Breast epithelium (tissue), 4 donors: ENCODE measurements at regions not wholly inside any gene's neighbourhood (a gene's known extent, or its start where the extent isn't known, plus 50 kb on each side); places are given as distances from the start of the nearest gene placed in this dataset.

ENCODE experiments used
- DNase-seq, 2 donors: peaks; one replicate each; pipeline ENCODE4 v3.0.0-alpha.2; 2019; ENCODE audit warnings: low spot score in 2 of 2
- H3K27ac ChIP-seq, 2 donors: fragments of 200-600 bp; sonication (generic) in 1 of 2; one replicate each; pipeline ENCODE4 v1.5.1; 2016 to 2019; ENCODE audit warnings: mild to moderate bottlenecking in 1 of 2
- H3K27me3 ChIP-seq, 2 donors: fragments of 200-600 bp; sonication (generic) in 1 of 2; one replicate each; pipeline versions ENCODE4 v1.5.1 to v1.6.0; 2017 to 2019; ENCODE audit warnings: control low read depth in 1 of 2, mild to moderate bottlenecking in 1 of 2
- H3K36me3 ChIP-seq: fragments of 200-600 bp; one replicate; pipeline ENCODE4 v1.5.1; 2019
- H3K4me1 ChIP-seq, 2 donors: fragments of 200-600 bp; sonication (generic); one replicate each; pipeline ENCODE4 v1.5.1; 2016 to 2019; ENCODE audit warnings: control low read depth in 1 of 2
- H3K4me3 ChIP-seq, 3 donors: fragments of 200-600 bp; sonication (generic); 1 replicate in 2 of 3; 2 replicates in 1 of 3; pipeline ENCODE4 v1.5.1; 2016 to 2019; ENCODE audit warnings: mild to moderate bottlenecking in 3 of 3, moderate library complexity in 2 of 3
- H3K9me3 ChIP-seq, 2 donors: fragments of 200-600 bp; sonication (generic) in 1 of 2; one replicate each; pipeline ENCODE4 v1.5.1; 2016 to 2019; ENCODE audit warnings: control low read depth in 1 of 2
- CTCF ChIP-seq, 3 donors: fragments of 450-650 bp; IDR thresholded peaks; one replicate each; pipeline ENCODE4 v1.5.1; 2016 to 2017; ENCODE audit warnings: antibody characterized with exemption in 3 of 3, mild to moderate bottlenecking in 3 of 3, moderate library complexity in 3 of 3
- POLR2A ChIP-seq: fragments of 450-650 bp; IDR thresholded peaks from one replicate; pipeline ENCODE4 v1.6.1; 2016; ENCODE audit warnings: antibody characterized with exemption, mild to moderate bottlenecking, moderate library complexity
- POLR2AphosphoS5 ChIP-seq, 3 donors: sonication (generic); formaldehyde crosslinking; IDR thresholded peaks; one replicate each; pipeline ENCODE4 v1.6.1; 2017; ENCODE audit warnings: antibody characterized with exemption in 3 of 3
- intact Hi-C: fragments of 100-400 bp; cut with DNase I; formaldehyde crosslinking; loops from one replicate; pipeline ENCODE4 v1.15.1; 2023; ENCODE audit warnings: low total_unique reads

GRCh38 chr11:25742800-25743199 is 589.1 kb upstream of the ANO3 start:
- intact Hi-C loops, result no loop called here
- H3K27me3 ChIP-seq, result no peaks in the 10 kb centered on the region
- TF ChIP-seq POLR2A, result no peak
- no peak for TF ChIP-seq POLR2AphosphoS5 (IDR thresholded peaks at IDR 0.05)
- TF ChIP-seq CTCF (IDR thresholded peaks at IDR 0.05), result no peak

GRCh38 chr11:25755381-25755780 is 576.5 kb upstream of the ANO3 start:
- TF ChIP-seq CTCF (IDR thresholded peaks at IDR 0.05) (no peak), POLR2A (no peak), POLR2AphosphoS5 (IDR thresholded peaks at IDR 0.05) (no peak)
- no peaks in the 10 kb centered on the region for H3K4me1 ChIP-seq
- H3K4me3 ChIP-seq, result no peak overlapping the region
- no peak overlapping the region for H3K27ac ChIP-seq
- H3K9me3 ChIP-seq, result peaks cover 0 to 6% of the 10 kb centered on the region in 2 donors
- H3K36me3 ChIP-seq, result no peaks in the 10 kb centered on the region
- intact Hi-C loops, result no loop called here
- DNase-seq, result no peak
- H3K27me3 ChIP-seq, result no peaks in the 10 kb centered on the region

More at GRCh38 chr11:25742800-25743199, 589.1 kb upstream of the ANO3 start:
- Histone ChIP-seq H3K4me1 (no peaks in the 10 kb centered on the region), H3K9me3 (no peaks in the 10 kb centered on the region), H3K27ac (no peak overlapping the region), H3K4me3 (no peak overlapping the region), H3K36me3 (no peaks in the 10 kb centered on the region)
- no peak for DNase-seq

GRCh38 chr11:25755918-25756584 is 575.9 kb upstream of the ANO3 start:
- H3K4me1 ChIP-seq, result no peaks in the 10 kb centered on the region
- H3K27me3 ChIP-seq, result no peaks in the 10 kb centered on the region
- TF ChIP-seq CTCF (IDR thresholded peaks at IDR 0.05) (no peak), POLR2A (no peak), POLR2AphosphoS5 (IDR thresholded peaks at IDR 0.05) (no peak)
- H3K4me3 ChIP-seq, result no peak overlapping the region
- no peak overlapping the region for H3K27ac ChIP-seq
- peaks cover 0 to 6% of the 10 kb centered on the region in 2 donors for H3K9me3 ChIP-seq
- H3K36me3 ChIP-seq, result no peaks in the 10 kb centered on the region
- DNase-seq, result no peak
- intact Hi-C loops, result no loop called here

GRCh38 chr11:25758145-25758661 is 573.7 kb upstream of the ANO3 start:
- Histone ChIP-seq H3K27me3 (no peaks in the 10 kb centered on the region), H3K9me3 (peaks cover 0 to 6% of the 10 kb centered on the region in 2 donors), H3K4me3 (no peak overlapping the region), H3K4me1 (no peaks in the 10 kb centered on the region), H3K27ac (no peak overlapping the region), H3K36me3 (no peaks in the 10 kb centered on the region)
- intact Hi-C loops, result no loop called here
- no peak for DNase-seq
- no peak for TF ChIP-seq POLR2AphosphoS5 (IDR thresholded peaks at IDR 0.05)
- TF ChIP-seq POLR2A, result no peak
- no peak for TF ChIP-seq CTCF (IDR thresholded peaks at IDR 0.05)

- intact Hi-C loops, result no loop called here
- TF ChIP-seq POLR2A (no peak), CTCF (IDR thresholded peaks at IDR 0.05) (no peak), POLR2AphosphoS5 (IDR thresholded peaks at IDR 0.05) (no peak)
Measured at GRCh38 chr11:25766332-25767015, 565.5 kb upstream of the ANO3 start.

More at GRCh38 chr11:25766332-25767015, 565.5 kb upstream of the ANO3 start:
- H3K9me3 ChIP-seq, result no peaks in the 10 kb centered on the region
- H3K36me3 ChIP-seq, result no peaks in the 10 kb centered on the region
- no peak overlapping the region for H3K27ac ChIP-seq
- no peak overlapping the region for H3K4me3 ChIP-seq
- H3K4me1 ChIP-seq, result no peaks in the 10 kb centered on the region
- DNase-seq, result no peak
- no peaks in the 10 kb centered on the region for H3K27me3 ChIP-seq
